ENCODE measurements at regions not wholly inside any gene's neighbourhood (a gene's known extent, or its start where the extent isn't known, plus 50 kb on each side); places are given as distances from the start of the nearest gene placed in this dataset.

- peaks cover 34% of the 10 kb centered on the region for H3K4me1 Mint-ChIP-seq (ENCODE audit: unreplicated experiment)
Observed at GRCh38 chr17:77320044-77320440, 179.3 kb downstream of the SEC14L1 start.

GRCh38 chr17:77320485-77321256 is 179.9 kb downstream of the SEC14L1 start:
- Mint-ChIP-seq H3K9me3 (ENCODE audit: unreplicated experiment) (no peaks in the 10 kb centered on the region), H3K4me3 (ENCODE audit: unreplicated experiment) (no peak overlapping the region), H3K36me3 (ENCODE audit: low read depth, unreplicated experiment) (no peaks in the 10 kb centered on the region), H3K4me1 (ENCODE audit: unreplicated experiment) (peaks cover 31% of the 10 kb centered on the region), H3K27me3 (ENCODE audit: unreplicated experiment) (peaks cover 7% of the 10 kb centered on the region), H3K27ac (ENCODE audit: unreplicated experiment) (no peak overlapping the region)
- TF ChIP-seq, protein P1, sequence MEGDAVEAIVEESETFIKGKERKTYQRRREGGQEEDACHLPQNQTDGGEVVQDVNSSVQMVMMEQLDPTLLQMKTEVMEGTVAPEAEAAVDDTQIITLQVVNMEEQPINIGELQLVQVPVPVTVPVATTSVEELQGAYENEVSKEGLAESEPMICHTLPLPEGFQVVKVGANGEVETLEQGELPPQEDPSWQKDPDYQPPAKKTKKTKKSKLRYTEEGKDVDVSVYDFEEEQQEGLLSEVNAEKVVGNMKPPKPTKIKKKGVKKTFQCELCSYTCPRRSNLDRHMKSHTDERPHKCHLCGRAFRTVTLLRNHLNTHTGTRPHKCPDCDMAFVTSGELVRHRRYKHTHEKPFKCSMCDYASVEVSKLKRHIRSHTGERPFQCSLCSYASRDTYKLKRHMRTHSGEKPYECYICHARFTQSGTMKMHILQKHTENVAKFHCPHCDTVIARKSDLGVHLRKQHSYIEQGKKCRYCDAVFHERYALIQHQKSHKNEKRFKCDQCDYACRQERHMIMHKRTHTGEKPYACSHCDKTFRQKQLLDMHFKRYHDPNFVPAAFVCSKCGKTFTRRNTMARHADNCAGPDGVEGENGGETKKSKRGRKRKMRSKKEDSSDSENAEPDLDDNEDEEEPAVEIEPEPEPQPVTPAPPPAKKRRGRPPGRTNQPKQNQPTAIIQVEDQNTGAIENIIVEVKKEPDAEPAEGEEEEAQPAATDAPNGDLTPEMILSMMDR (IDR thresholded peaks at IDR 0.05; ENCODE audit: unreplicated experiment): no peak
- DNase-seq (ENCODE audit: low spot score): no peak

More at GRCh38 chr17:77320044-77320440, 179.3 kb downstream of the SEC14L1 start:
- no peak for DNase-seq (ENCODE audit: low spot score)
- no peaks in the 10 kb centered on the region for H3K36me3 Mint-ChIP-seq (ENCODE audit: low read depth, unreplicated experiment)
- H3K9me3 Mint-ChIP-seq (ENCODE audit: unreplicated experiment): no peaks in the 10 kb centered on the region
- peaks cover 7% of the 10 kb centered on the region for H3K27me3 Mint-ChIP-seq (ENCODE audit: unreplicated experiment)
- TF ChIP-seq, protein P1 (IDR thresholded peaks at IDR 0.05; ENCODE audit: unreplicated experiment): no peak
- H3K27ac Mint-ChIP-seq (ENCODE audit: unreplicated experiment): no peak overlapping the region
- no peak overlapping the region for H3K4me3 Mint-ChIP-seq (ENCODE audit: unreplicated experiment)

DNA sequence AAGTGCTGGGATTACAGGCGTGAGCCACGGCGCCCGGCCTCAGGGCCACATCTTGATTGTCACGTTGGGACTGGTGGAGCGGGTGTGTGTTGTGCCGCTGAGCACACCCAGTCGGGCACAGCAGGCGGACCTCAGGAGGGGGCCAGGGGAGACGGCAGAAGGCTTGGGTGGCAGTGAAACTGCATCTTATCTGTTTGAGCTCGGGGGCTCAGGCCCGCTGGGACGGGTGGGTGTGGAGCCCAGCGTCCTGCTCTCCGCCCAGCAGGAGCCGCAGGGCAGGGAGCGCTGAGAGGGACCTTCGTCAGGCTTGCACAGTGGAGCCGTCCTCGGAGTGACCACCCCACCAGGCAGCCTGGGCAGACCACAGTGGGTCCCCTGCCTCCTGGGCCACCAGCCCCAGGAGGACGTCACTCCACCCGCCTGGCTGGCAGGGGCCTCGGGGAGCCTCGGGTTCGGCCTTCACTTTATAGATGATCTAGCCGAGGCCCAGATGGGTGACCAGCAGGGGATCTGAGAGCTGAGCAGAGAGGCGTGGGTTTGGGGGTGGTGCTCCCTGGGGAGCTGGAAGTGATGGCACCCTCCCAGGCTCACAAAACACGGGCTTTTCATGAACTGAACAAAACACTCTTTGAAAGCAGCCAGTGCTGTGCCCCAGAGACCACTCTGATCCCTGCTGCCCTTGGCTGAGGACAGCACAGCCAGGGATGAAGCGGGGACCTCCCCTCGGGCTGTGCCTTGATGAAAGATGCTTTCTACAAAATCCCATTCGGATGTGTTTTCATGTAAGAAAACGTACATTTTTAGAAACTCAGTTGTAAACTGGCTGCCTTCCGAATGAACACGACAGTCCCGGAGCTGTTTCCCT is 181.1 kb downstream of the SEC14L1 start:
- H3K4me3 Mint-ChIP-seq (ENCODE audit: unreplicated experiment): no peak overlapping the region
- peaks cover 5% of the 10 kb centered on the region for H3K27me3 Mint-ChIP-seq (ENCODE audit: unreplicated experiment)
- no peak for DNase-seq (ENCODE audit: low spot score)
- peaks cover 29% of the 10 kb centered on the region for H3K4me1 Mint-ChIP-seq (ENCODE audit: unreplicated experiment)
- TF ChIP-seq, protein P1 (IDR thresholded peaks at IDR 0.05; ENCODE audit: unreplicated experiment): no peak
- H3K27ac Mint-ChIP-seq (ENCODE audit: unreplicated experiment): no peak overlapping the region
- no peaks in the 10 kb centered on the region for H3K36me3 Mint-ChIP-seq (ENCODE audit: low read depth, unreplicated experiment)
- H3K9me3 Mint-ChIP-seq (ENCODE audit: unreplicated experiment): no peaks in the 10 kb centered on the region

GRCh38 chr17:77322514-77323412 is 182.0 kb downstream of the SEC14L1 start:
- no peak overlapping the region for H3K4me3 Mint-ChIP-seq (ENCODE audit: unreplicated experiment)
- peak overlapping the region; percentile 52 for H3K27ac Mint-ChIP-seq (ENCODE audit: unreplicated experiment)
- DNase-seq (ENCODE audit: low spot score): no peak

More at GRCh38 chr17:77322514-77323412, 182.0 kb downstream of the SEC14L1 start:
- Mint-ChIP-seq H3K27me3 (ENCODE audit: unreplicated experiment) (peaks cover 7% of the 10 kb centered on the region), H3K4me1 (ENCODE audit: unreplicated experiment) (peaks cover 29% of the 10 kb centered on the region), H3K9me3 (ENCODE audit: unreplicated experiment) (no peaks in the 10 kb centered on the region), H3K36me3 (ENCODE audit: low read depth, unreplicated experiment) (no peaks in the 10 kb centered on the region)
- TF ChIP-seq, protein P1 (IDR thresholded peaks at IDR 0.05; ENCODE audit: unreplicated experiment): no peak
